ENCODE measurements at regions not wholly inside any gene's neighbourhood (a gene's known extent, or its start where the extent isn't known, plus 50 kb on each side); places are given as distances from the start of the nearest gene placed in this dataset.

DNA sequence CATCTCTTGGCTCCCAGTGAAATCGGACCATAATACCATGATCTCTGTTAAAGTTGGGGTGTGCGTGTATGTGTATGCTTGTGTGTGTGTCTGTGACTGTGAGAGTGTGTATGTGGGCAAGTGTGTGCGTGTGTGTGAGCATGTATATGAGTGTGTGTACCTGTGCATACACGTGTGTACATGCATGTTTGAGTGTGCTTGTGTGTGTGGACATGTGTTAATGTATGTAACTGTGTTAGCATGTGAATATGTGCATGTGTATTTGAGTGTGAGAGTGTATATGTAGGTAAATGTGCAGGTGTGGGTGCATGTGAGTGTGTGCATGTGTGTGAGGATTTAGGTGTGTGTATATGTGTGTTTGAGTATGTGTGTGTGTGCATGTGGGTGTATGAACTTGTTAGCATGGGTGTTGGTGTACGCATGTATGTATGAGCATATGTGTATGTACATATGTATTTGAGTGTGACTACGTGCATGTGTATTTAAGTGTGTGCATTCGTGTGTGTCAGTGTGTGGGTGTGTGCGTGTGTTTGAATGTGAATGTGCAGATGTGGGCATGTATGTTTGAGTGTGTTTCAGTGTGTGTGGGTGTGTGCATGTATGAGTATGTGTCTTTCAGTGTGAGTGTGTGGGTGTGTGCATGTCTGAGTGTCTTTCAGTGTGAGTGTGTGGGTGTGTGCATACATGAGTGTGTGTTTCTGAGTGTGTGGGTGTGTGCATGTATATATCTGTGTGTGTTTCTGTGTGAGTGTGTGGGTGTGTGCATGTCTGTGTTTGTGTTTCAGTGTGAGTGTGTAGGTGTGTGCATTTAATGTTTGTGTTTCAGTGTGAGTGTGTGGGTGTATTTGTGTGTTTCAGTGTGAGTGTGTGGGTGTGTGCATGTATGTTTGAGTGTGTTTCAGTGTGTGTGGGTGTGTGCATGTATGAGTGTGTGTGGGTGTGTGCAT, 183.2 kb downstream of the SOX9 start:
- DNase-seq = no peak

DNA sequence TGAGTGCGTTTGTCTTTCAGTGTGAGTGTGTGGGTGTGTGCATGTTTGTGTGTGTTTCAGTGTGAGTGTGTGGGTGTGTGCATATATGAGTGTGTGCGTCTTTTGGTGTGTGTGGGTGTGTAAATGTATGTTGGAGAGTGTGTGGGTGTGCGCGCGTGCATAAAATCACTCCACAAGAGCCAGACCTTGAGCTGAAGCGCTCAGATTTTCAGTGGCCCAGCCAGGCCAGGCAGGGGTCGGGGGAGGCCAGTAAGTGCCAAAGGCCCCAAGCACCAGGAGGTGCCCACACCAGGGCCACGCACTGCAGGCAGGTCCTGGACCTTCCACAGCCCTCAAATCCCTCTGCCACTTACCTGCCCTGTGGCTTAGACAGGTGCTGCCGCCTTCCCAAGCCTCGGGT, 184.0 kb downstream of the SOX9 start:
- no peak for DNase-seq

DNA sequence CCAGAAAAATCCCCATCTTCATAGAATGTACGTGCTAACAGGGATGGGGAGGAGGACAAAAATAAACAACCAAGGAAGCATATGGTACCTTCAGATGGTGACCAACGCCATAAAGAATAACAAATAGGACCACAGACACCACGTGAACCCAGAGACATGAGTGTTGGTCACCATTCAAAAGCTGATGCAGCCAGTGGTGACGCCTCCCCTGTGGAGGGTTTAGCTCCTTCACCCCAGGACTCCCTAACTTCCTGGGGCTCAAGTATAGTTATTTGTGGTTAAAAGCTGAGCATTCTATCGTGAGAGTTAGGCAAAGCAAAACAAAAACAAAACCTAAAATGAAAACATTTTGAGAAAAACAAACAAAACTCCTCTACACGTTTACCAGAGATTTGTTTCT, 184.7 kb downstream of the SOX9 start:
- no peak for DNase-seq

DNA sequence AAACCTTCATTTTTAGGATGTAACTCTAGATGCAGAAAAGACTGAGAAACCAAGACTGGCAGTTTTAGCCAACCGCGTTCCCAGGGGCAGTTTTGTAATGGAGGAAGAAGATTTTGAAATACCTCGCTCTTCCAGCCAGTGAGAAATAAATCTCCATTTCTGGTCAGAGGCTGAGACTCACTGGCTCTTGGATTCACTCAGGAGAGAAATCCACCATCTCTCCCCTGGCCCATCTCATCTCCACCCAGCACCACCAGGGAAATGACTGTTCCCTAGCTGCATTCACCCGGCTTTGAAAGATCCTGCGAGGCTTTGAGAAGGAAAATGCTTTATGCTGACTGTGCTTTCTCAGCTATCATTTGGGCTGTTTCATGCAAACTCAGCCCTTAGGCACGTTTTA, 185.2 kb downstream of the SOX9 start:
- no peak for DNase-seq

DNA sequence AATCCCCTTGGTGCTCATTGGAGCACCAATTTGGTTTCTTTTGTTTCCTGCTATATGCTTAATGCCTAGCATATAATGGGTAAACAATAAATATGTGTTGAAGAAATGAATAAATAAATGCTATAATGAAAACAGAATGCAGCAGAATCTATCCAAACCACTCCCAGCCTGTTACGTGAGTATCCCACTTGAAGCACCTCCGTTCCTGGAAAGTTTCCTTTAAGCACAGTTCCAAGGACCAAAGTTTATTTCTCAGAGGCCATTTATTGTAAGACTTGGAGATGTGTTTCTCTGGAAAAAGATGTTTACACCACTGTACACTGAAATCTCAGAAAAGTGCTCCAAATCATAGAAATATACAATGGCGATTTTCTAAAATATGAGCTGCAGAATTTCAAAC, 187.0 kb downstream of the SOX9 start:
- DNase-seq = no peak

DNA sequence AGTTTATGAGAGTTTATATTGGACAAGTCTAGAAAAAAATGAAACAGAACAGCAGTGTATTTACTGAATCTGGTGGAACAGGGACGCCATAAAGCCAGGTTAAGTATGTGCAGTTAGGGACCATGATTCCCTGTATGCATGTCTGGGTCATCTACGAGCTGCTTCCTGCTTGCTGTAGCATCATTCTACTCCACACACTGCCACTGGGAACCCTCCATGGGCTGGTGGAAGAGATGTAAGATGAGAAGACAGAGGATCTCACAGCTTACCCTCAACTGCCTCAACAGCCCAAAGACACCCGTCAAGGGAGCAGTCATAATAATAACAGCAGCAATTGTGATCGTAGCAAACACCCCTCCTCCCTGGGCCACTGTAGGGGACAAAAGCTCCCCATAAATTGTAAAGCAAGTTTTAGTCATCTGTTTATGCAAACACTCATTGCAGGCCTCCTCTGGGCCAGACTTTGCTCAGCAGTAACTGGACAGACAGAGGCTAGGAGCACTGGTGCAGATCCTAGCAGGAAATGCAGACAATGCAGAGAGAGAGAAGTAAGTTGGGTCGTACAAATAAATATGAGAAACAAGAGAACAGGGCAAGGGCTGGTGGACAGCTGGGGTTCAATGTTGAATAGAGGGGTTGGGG, 188.0 kb downstream of the SOX9 start:
- no peak for DNase-seq

DNA sequence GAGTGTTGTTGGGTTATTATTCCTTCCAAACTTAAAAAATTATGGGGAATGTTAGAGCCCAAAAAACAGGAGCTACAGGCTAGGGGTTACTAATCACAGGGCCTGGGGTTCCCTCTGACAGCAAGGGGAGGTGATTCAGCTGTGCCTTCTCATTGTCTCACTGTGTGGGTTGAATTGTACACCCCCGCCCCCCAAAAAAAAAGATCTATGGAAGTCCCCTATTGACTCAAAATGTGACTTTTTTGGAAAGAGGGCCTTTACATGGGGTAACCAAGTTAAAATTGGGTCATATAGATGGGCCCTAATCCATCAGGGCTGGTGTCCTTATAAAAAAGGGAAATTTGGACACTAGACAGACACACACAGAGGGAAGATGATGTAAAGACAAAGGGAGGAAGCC, 190.2 kb downstream of the SOX9 start:
- DNase-seq = no peak

DNA sequence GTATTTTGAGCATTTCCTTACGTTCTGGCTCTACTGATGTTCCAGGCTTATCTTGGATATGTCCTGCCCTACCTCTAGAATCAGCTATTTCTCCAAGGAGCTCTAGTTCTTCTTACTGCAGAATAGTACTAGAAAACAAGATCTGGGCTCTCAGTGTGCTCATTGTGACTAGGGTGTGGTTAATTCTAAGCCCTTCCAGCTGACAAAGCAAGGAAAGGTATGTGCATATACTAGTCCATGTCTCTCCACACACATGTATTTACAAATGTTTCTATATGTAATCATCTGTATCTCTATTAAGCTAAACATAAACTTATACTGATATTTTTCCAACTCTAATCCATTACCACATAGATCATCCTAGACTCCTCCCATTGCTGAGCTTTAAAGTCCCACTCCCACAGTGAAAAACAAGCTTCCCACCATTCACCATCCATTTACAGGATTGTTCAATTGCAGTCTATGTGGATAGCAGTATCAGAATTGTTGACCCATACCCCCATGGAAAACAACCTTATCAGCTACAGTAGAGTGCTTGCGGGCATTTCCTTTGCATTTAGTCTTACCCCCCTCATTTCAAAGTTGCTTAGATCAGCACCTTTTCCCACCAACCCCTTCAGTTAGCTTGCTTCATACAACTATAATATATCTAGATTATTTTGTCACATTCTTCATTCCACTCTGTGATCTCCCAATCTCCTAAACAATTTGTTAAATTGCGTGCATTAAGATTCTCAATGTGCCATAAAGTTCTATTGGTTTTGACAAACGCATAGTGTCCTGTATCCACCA, 194.5 kb downstream of the SOX9 start:
- DNase-seq = no peak

DNA sequence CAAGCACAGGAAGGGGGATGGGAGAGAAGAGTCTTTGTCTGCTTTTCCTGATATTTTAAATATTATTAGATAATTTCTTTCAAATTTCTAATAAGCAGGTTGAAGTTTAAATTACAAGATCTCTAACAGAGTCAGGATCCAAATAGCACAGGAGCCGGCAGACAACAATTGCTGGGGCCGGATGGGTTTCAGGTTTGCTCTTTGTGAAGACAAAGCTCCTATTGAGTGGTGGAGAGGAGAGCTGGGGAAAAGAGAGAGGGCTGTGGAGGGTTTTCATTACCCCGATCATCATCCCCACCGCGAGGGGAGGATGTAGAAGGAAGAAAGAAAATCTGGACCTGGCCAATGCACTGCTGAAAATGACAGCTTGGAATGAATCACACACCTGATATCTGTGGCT, 197.3 kb downstream of the SOX9 start:
- DNase-seq = no peak

DNA sequence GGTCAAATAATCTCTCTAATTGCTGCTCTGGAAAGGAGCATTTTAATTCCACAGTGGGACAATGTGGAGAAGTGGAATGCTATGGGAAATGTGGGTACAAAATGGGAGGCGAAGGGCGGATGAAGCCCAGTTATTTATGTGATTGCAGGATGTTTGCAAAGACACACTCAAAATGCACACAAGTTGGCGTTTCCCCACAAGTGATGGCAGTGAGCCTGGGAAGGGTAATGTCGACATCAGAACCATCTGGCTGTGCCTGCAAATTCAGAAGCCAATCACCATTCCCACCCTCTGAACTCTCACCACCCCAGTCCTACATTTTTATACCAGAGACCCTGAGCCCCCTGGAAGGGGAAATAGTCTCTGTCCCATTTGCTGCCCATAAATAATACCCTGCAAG, 201.1 kb downstream of the SOX9 start:
- no peak for DNase-seq

DNA sequence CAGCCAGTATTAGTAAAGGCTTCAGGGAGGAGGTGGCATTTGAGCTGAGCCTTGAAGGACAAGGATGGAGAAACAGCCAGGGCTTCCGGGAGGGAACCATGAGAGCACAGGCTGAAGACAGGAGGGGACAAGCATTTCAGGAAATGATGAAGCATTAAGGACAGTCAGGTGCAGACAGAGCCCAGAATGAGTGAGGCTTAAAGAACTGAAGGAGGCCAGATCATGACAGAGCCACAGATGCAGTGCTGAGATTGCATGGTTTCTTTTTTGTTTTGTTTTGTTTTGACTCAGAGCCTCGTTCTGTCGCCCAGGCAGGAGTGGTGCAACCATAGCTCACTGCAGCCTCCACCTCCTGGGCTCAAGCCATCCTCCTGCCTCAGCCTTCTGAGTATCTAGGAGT, 211.5 kb downstream of the SOX9 start:
- DNase-seq = no peak

DNA sequence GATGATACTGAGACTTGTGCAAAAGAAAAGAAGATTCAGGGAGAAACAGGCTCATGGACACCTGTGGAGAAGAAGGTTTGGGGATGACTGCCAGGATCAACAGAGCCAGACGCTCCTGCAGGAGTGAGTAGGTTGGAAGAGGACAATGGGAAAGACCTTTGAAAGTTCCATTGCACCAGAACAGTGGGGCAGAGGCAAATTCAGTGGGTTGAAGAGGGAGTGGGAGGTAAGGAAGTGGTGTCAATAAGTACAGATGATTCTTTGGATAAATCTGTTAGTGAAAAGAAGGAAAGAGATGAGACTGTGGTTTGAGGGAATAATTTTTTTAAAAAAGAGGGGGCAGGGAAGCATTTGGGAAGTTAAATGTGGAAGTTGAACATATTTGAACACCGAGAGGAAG, 212.8 kb downstream of the SOX9 start:
- DNase-seq = no peak

DNA sequence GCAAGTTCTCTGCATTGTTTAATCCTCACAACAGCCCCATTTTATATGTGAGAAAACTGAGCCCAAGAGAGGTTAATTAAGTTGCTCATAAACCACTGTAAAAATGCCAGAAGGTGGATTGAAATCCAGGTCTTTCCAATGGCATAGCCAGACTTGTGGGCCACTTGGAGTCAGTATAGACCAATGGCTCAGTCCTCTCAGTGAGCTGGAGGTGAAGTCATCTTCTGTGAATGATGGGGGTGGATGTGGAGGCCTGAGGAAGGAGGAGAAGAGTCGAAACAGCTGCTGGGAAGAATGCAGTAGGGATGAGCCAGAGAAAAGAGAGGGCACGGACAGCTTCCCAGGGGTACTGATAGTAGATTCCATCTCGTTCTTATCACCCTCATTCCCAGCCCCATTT, 213.4 kb downstream of the SOX9 start:
- DNase-seq = no peak

DNA sequence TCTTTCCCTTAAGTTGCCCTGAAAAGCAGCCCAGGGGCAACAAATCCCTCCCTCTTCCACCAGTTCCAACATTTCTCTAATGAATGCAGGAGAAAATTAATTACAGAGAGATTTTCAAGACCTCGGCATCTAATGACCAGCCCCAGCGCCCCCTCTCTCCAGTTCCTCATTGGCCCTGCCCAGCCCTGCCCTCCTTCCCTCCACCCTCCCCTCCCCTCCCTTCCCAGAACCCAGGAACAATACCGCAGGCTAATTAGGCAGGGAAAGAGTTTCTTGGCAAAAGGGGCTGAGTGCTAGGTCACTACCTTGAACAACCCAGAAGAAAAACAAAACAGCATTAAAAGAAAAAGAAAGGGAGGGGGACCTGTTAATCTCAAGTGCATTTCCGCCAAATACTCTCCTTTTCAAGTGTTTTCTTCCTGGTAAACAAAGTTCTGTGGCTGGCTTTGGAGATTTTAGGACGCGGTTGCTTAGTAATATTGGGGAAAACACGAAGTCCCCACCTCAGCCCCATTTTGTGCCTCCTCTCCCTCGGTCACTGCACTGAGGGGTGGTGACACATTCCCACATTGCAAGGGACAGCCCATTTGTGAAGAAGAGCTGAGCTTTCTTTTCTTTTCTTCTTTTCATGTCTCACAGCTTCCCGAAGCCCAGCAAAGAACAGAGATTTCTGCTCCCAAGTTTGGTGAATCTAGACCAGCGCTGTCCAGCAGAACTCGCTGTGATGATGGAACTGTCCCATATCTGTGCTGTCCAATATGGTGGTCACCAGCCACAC, 215.4 kb downstream of the SOX9 start:
- no peak for DNase-seq

DNA sequence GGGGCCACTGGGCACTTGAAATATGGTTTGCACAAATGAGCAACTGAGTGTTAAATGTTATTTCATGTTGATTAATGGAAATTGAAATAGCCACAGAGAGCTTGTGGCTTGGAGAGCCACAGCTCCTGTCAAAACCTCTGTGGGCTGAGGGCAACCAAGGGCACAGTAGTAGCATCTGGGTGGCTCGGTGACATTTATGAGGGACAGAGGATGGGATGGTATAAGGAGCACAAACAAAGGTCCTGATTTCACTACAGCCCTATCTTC, 215.9 kb downstream of the SOX9 start:
- DNase-seq = no peak

DNA sequence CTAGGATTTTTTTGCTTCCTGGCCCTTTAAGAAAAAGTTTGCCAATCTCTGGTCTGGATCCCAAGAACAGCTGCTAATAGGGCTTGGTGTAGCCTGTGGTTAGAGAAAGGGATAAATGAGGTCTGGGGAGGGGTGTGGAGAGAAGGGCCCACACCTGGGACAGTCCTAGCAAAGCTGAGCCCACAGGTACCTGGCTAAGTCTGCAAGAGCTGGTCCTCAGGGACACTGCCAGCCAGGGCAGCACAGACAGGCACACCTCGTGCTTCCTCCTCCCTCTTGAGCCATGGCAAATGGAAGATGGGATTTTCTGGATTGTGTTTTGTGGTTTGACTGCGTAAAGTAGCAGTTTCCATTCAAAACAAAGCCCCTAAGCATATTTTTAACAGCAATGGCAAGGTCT, 217.5 kb downstream of the SOX9 start:
- no peak for DNase-seq

DNA sequence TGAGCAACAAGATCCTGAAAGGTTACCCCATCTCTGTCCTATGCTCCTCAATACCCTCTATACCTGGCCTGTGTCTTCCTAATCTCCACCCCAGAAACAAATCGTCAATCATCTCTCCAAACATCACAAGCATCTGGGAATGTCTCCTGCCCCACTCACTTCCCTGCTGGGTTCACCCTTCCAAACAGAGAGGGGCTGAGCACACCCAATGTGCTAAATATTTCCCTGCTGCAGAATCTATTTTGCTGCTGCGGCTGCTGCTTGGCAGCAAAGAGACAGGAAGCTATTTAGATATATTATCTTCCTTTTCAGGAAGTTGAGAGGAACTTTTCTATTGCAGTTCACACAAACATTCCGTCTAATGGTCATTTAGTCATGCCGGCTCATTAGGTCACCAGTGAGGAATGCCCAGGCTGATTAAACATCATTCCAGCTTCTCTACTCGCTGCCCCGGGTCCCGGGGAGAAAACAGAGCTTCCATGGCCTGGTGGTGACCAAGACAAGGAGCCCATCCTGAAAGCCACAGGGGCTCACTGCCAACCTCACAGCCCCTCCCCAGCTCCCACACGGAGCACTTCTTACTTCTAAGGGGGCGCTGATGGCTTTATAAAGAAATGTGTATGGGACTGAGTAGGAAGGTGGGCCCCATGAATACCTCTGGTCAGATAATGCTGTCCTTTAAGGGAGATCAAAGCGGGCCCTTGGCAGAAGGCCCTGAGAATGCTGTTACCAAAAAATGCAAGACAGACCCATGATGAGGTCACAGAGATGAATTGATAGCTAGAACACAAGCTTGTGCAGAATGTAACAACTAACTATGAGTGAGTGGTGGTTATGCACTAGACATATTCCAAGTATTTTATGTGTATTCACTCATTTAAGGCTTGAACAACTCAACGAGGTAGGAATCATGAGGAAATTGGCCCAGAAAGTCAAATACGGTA, 218.3 kb downstream of the SOX9 start:
- DNase-seq = no peak

DNA sequence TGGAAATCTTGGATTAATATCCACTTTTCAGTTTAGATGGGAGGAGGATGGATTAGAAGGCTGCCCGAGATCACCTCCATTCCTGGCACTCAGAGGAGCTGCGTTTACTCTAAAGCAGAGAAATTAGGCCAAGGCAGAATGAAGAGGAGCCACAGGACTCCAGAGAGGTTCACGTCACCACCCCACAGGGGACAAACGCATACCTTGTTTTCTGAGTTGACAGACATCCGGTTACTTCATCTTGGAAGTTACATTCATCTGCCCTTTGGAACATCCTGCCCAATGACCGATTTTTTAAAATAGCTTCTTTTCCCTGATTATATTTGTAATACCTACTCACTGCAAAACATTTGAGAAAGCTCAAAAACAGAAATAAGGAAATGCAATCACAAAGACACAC, 220.0 kb downstream of the SOX9 start:
- no peak for DNase-seq

DNA sequence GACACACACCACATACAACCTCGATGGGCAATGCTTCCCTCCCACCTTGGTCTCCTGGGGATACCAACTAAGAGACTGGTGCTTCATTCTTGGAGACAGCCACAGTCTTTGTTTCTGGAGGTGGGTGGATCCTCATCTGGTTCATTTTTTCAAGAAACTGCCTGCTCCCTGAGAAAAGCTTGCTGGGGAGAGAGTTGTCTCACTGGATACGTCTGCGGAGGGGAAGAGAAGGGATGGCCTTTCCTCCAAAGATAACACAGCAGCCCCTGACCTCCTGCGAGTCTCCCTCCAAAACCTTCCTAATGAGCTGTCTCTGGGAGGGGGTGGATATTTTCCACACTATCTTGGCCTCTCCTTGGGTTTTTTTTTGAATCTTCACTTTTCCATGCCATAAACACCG, 221.2 kb downstream of the SOX9 start:
- DNase-seq = no peak

DNA sequence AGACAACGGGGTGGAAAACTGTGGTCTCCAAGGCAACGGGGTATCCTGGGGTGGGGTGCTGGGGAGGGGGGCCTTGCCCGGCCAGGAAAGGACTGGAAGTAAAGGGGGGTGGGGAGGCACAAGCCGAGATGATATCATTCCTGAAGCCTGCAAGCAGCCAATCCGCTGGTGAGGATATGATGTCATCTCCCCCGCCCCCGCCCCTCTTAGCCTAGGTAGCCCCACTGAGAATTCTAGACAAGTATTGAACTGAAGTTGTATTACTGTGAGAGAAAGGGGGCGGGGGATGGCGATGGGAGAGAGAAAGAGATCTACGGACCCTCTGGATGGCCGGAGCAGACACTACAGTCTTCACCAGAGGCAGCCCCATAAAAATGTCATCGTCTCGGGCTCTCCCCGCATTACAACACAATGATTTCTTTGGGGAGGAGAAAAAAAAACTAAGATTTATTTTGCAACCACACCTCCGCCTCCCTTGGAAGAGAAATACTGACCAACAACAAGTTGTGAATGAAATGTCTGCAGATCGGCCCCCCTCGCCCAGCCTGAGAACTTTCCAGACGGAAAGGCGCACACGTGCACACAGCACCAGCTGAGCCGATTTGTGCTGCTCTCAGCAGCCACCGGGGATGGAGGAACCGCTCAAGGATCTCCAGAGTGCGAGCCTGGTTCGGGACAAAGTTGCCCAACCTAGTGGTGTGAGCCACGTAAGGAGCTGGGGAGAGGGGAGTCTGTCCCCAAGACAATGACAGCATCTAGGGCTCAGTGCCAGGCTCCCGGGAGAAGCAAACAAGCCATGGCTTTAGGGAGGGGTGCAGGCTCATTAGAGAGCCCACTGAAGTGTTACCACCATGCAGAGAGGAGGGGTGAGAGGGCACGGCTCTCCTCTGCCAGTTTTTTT, 222.1 kb downstream of the SOX9 start:
- no peak for DNase-seq

DNA sequence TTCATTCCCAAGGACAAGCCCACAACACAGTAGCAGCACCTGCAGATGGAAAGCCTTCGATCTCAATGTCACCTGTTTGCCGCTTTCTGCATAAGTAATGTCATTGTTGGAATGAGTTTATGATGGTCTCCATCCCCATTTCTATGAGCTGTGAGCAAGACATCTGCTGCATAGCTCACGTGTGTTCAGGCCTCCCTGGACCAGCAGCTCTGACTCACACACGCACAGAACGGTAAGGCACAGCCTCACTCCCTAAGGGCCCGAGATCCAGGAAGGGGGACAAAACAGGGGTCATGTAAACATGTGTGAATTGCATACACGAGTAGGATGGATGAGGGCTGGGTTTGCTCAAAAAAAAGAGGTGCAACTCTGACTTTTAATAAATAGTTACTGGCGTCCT, 223.1 kb downstream of the SOX9 start:
- DNase-seq = no peak
